HG03521 (cell line): ENCODE measurements at regions not wholly inside any gene's neighbourhood (a gene's known extent, or its start where the extent isn't known, plus 50 kb on each side); places are given as distances from the start of the nearest gene placed in this dataset.

ENCODE experiments used
- ATAC-seq: cut with Tn5 transposase; IDR thresholded peaks from one replicate; pipeline ENCODE4 v1.9.1; 2021; ENCODE audit warnings: mild to moderate bottlenecking, moderate library complexity; ENCODE audit not compliant: unreplicated experiment

DNA sequence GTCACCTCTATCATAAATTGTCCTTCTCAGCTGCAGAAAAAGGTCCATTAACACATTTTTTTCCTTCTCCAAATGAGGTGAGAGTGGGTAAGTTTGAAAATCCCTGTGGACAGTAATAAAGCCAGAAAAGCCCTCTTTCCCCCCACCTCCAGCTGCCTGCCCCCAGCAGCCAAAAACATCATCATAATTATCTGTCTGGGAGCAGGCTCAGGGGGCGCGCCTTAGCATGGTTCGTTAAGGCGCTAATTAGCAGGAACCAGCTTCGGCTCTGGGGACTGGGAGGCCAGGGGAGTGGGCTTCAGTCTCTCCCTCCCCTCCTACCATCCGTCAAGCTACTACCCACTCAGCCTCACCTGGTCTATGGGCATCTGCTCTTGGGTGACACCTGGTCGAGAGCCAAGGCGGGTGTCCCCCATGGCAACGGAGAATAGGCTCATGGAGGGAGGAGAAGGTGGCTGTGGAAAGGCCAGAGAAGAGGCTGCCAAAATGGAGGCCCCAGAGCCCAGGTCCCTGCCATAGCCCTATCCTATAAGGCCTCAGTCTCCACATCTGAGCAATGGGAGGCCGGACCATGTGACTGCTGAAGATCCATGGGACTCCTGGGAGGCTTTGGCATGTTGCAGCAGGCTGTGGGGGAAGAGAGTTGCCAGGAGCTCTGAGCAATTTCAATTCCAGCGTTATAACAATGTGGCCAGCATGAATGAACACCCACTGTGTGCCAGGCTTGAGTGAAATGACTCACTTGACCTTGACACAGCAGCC lies 140.1 kb upstream of the LINGO1 start:
- no peak for ATAC-seq

DNA sequence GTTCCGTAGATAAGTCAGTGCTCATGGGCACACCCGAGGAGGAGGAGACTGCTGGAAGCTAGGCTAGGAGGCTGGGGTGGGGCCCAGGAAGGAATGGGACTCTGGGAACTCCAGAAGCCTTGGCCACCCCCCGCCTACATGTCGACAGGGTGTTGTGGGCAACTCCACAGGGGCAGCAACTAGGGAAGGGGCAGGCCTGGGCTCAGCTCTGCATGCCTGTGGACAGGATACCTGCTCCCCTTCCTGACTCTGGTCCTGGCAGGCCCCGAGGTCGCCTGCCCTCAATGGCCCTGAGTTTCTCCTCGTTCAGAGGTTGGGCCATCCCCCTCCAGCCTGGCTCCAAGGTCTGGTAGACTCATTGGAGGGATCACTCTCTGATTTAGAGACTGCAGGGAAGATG lies 138.9 kb upstream of the LINGO1 start:
- ATAC-seq = no peak

DNA sequence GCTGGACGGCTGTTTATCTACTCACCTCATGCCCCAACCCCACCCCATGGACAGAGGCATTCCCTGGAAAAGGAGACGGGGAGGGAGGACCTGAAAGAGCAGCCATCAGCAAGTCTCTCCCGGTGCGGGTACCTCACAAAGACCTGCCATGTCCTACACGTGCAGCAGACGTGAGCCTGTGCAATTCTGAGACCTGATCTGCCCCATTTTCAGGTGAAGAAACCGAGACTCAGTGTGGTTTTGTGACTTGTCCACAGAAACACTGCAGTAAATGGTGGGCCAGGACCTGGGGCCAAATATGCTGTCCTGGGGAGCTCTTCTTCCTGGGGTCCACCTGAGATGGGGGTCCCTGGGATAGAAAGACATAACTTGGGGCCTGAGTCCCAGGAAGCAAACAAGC lies 137.0 kb upstream of the LINGO1 start:
- no peak for ATAC-seq

DNA sequence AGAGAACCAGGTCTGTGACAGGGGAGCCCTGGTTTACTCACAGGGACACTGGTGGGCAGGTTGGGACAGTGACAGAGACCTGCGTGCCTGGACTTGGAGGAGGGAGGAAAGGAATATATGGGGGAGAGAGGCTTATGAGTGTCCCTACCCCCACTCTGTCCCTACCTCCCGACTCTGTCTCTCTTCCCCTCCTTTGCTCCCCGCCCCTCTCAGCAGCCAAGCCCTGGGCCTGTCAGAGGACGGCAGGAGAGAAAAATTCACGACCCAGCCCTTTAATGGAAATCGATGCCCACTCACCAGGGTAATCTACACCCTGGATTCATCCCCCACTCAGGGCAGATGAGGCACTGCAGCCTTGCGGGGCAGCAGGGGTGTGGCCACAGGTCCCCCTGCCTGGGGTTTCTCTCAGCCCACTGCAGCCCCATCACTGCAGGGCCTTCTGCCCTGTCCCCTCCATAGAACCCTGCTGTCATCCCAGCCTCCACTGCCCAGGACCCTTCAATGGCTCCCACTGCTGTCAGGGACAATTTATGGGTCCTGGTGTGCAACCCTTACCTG lies 135.9 kb upstream of the LINGO1 start:
- no peak for ATAC-seq

DNA sequence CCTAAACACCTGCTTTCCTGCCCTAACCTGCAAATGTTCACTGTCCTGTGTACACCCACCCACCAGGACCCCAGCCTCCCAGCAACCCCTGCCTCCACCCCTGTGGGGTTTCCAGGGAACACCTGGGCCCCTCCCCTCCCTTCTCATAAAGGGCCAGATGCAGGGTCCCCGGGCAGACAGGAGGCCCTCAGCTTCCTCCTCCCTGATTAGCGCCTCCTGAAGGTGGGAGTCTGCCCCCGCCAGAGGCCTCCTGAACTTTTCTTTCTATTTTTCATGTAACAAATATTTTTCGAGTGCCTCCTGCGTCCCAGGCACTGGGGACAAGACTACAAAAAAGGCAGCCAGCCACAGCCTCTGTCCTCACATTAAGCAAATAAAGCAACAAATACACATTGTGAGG lies 135.4 kb upstream of the LINGO1 start:
- no peak for ATAC-seq

DNA sequence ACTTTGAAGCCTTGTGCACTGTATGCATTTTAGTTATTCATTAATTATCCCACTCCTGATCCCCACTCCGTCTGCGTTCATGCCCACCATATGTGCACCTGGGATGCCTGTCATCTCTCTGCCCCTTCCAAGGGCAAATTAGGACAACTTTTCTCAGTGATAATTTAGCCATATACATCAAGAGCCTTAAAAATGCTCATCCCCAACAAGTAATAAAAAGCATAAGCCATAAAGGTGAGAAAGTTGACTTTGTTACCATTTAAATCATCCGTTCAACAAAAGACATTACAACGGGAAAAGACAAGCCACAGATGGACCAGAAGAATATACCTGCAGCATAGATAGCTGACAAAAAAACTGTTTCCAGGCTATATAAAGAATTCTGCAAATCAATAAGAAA lies 131.4 kb upstream of the LINGO1 start:
- ATAC-seq = no peak

DNA sequence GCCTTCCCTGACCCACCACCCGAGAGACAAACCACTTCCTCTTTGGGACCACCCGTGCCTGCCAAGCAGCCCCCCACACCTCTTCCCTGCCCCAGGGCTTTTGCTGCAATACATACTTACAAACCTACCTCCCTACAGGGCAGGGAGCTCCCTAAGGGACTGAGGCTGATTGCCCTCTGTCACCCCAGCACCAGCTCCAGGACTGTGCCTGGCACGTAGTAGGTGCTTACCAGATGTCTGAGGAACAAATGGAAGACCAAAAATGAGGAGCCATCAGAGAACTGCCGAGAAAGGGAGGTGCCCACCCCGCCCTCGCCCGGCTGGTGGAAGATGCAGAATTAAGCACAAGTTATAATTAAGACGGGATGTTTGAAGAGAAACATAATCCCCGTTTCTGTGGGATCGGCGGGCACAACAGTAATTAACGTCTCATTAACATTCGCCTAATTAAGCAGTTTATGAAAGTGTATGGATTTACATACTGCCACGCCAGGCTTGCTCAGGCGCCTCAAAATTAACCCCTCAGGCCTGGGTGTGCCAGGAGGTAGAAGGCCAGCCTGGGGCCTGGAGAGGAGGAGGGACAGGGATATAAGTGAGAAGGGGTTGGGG lies 130.1 kb upstream of the LINGO1 start:
- no peak for ATAC-seq

DNA sequence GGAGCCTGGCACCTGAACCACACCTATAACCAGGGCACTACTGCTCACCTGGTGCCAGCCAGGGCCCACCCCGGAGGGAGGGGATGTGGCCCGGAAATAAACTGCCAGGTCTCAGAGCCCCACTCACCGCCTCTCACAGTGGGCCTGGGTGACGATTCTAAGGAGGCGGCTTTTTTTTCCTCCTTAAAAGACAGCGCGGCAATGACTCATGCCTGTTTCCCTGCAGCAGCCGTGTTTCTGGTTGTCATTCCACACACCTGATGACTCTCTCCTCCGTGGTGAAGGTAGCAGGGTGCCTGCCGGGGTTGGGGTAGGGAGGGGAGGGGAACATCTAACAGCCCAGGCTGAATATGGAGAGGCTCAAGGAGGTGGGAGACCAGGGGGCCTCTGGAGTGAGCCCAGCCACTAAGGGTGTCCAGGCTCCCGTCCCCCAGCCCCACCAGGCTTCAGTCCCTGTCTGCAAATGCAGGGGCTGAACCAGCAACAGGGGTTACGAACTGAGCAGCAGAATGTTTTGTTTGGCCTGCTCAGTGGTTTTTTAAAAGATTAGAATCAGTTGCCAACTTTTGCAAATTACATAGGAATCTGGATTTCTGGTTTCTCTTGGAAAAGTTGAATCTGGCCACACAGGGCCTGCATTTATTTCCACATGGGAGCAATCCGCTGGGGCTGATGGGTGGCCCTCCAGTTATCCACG lies 127.3 kb upstream of the LINGO1 start:
- no peak for ATAC-seq

DNA sequence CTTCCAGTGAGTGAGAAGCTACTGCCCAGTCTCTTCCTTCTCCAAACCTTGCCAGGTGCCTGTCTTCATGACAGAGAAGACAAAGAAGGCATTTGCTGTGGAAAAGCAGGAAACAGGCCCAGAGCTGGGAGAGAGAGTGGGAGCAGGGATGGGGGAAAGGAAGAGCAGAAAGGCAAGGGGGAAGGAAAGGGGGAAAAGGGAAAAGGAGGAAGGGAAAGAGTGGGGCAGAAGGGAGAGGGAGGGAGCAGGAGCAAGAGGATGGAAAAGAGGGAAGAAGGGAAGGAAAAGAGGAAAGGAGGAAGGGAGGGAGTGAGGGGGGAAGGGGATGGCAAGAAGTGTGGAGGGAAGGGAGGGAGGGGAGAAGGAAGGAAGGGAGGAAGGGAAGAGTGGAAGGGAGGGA lies 121.2 kb upstream of the LINGO1 start:
- no peak for ATAC-seq

DNA sequence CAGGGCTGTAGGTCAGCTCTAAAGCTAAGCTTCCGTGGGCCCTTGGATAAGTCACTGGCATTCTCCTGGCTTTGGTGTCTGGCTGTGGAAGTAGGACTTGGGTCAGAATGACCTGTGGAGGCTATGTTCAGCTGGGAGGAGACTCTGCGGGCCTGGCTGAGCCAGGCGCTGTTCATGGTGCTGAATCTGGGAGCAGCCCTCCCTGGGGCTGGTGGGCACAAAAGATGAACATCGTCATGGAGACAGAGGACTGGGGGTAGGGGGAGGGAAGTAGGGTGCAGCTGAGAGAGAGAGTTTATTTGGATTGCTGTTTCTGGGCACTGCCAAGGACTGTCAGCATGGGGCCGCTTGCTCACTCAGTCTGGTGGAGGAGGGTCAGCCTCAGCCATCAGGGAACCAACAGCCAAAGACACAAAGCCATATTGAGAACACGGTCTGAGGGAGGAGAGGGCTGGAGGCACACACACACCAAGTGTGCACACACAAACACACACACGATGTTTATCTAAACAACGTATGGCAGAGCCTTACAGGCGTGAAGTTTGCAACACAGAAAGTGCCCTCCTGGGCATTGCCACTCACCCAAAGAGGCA lies 120.7 kb upstream of the LINGO1 start:
- no peak for ATAC-seq

DNA sequence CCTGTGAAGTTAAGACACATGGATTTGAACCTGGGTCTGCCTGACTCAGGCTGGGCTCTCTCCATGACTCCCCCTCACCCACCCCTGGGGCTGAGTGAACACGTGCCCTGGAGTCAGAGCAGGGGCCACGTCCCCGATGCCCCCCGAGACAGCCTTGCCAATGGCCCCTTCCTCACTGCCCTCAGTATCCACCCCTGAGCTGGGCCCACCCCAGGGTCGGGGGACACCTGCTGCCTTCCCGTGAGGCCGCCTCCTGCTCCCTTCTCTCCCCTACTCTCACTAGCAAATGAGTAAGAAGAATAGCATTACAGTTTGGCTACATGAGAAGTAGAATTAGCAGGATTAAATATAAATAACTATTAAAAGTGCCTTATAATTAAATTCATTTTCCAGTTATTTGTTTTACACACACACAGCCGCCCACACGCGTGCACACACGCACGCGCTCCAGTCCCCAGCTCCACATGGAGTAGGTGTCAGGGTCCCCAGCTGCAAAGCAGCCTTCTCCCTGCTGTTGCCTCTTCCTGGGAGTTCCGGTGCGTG lies 117.4 kb upstream of the LINGO1 start:
- no peak for ATAC-seq

DNA sequence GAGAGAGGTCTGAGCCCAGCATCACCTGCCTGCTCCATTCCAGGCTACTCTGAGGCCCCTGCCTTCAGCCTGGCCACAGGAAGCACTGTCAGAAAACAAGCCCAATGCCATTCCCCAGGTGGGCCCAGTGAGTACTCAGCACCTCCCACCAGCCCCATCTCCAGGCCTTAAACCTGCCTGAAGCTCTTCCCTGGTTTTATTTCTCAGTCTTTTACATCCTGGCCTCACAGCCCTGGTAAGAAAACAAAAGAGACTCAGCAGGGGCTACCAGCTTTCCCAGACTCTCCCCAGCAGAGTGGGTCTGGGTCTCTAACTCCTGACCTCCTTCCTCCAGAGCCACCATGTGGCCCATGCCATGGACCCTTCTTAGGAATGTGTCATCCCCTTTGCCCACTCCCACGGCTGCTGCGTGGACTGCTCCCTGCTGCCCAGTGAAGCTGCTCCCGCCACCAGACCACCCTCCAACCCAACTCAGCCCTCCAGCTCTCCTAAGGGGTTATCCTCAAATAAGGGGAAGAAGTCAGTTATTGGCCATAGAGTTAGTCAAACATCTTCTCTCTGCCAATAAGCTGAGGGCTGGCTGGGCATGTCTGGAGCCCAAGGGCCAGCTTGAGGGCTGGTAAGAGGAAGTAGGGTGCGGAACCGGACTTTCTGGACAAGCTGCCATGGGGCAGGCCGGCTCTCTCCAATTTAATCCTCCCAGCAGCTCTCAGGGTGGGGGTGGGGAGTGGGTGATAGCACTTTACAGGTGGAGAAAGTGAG lies 116.7 kb upstream of the LINGO1 start:
- no peak for ATAC-seq

DNA sequence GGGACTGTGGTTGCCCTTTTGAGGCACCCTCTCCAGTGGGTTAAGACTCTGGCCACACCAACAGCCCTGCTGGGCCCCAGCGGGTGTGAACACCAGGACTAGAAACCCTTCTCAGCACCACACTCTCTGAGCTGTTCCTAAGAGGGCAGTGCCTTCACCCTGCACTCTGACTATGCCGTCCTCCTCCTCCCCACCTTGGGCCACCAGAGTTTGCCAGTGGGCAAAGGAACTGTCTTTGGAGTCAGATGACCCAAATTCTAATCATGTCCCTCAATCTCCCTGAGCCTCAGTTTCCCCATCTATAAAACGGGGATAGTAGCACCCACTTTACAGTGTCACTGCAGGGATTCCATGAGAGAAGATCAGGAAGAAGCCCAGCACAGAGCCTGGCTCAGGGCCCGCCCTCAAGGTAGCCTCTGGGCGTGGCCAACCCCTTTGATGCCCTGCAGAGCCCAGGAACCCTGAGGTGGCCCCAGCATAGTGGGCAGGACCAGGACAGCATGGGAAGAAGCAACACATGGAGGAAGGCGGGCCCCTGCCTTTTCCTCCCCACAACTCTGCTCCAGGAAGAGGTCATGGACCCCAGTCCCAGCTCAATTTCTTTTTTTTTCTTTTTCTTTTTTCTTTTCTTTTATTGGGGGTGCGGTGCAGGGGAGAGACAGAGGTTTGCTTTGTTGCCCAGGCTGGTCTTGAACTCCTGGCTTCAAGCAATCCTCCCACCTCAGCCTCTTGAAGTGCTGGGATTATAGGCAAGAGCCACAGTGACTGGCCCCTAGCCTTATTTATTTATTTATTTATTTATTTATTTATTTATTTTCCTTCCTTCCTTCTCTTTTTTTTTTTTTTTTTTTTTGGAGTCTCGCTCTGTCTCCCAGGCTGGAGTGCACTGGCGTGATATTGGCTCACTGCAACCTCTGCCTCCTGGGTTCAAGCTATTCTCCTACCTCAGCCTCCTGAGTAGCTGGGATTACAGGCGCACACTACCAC lies 115.7 kb upstream of the LINGO1 start:
- ATAC-seq = no peak

DNA sequence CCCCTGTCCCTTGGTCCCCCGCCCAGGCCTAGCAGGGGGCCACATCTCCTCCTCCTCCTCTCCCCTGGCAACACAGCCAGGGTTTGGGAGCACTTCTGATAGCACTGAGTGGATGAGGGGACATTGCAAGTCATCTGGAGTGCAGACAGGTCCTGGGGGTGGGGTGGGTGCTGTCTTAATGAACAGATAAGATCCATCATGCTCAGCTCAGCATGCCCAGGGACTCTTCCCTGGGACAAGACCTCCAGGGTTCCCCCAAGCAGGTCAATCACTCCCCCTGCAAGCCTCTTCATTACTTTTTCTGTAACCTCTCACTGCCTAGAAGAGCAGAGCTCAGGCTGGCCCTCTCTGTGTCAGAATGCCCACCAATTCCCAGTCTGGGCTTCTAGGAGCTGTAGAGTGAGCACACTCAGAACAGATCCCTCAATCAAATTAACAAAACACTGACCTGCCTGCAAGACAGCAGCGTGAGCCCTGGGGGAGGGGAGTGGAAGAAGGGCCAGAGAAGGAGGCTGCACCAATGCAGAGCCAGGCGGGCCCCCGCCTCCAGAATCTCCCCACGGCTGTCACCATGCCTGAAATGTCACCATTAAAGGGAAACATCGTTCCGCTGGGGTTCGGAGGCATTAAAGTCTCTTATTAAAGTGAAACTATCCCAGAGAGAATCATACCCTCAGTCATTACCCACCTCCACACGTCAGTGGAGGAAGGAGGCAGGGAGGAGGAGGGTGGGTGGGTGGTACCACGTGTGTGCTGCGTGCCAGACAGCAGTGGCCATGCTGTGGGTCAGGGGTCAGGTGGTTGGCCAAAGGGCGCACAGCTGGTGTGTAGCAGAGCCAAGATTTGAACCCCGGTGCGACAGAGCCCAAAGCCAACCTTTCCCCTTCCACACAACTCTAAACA lies 114.7 kb upstream of the LINGO1 start:
- ATAC-seq = no peak

DNA sequence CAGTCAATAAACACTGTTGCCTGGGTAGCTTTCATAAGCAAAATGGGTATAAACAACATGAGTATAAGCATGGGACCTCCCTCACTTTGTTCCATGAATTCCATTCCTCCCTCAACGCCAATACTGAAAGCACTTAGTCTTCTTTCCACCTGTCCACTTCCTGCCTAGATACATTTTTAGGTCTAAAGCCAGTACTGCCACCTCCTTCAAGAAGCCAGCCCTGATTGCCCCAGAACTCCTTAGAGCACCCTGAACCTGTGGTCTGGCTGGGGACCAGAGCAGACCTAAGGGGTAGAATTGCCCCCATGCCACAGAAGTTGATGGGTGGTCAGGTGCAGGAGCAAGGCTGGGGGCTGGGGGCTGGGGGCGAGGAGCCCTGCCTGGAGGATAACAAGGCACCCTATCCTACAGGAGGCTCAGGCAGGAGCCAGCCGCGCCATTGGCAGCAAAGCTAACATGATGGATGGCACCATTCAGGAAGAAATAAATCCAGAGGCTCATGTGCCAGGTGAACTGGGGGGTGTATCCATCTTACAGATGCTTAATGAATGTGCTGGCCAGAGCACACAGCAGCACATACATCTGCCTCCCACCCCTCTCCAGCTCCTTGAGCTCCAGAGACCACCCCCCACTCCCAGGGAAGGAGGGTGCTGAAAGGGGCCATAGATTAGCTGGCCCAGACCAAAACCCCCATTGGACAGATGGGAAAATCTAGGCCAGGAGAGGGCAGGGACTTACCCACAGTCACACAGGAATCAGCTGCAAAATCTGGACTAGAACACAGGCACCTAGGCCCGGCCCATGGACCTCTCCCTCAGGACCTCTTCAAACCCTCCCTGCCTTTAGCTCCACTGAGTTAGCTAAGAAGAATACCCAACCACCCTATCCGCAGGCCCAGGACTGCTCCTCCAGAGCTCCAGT lies 113.8 kb upstream of the LINGO1 start:
- ATAC-seq = no peak

DNA sequence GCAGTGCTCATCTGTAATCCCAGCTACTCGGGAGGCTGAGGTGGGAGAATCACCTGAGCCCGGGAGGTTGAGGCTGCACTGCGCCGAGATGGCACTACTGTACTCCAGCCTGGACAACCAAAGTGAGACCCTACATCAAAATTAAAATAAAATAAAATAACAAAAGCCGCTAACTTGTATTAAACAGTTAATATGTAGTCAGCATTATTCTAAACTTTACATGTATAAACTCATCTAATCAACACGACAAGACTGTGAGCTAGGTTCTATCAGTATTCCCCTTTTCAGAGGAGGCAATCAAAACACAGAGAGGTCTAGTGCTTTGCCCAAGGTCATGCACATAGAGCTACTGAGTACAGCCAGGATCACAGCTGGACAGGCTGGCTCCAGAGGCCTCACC lies 111.7 kb upstream of the LINGO1 start:
- ATAC-seq = no peak

DNA sequence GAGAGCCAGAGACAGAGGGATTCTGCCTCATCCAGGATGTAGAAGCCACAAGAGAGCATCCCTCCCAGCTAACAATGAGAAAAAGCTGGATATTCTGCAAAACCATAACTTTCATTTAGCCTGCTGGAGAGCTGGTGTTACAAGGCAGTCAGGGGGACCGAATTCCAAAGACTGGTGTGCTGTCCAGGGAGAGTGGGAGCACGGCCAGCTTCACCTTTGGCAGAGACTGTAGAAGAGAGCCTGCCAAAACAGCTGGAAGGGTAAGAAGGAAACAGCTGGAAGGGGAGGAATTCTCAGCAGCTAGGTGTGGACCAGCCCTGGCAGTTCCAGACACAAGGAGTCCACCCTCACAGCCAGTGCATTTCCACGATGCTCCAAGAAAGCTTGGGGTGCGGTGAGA lies 109.9 kb upstream of the LINGO1 start:
- ATAC-seq = no peak
